Neural cell (in vitro differentiated cells): ENCODE measurements at regions not wholly inside any gene's neighbourhood (a gene's known extent, or its start where the extent isn't known, plus 50 kb on each side); places are given as distances from the start of the nearest gene placed in this dataset.

Experiments used
- CTCF ChIP-seq: fragments of 450-650 bp; IDR thresholded peaks from 2 replicates; pipeline ENCODE4 v1.5.1; 2014; ENCODE audit warnings: antibody characterized with exemption, mild to moderate bottlenecking, moderate library complexity; ENCODE audit not compliant: poor library complexity, severe bottlenecking
- EZH2 ChIP-seq: fragments of 200-600, 300-800 bp; shearing (Covaris generic), sonication (generic); IDR thresholded peaks from 2 replicates; pipeline ENCODE4 v1.6.1; 2014; ENCODE audit warnings: antibody characterized with exemption, low read length, borderline replicate concordance, mild to moderate bottlenecking; ENCODE audit not compliant: insufficient read depth, poor library complexity, severe bottlenecking
- POLR2AphosphoS5 ChIP-seq: IDR thresholded peaks from 2 replicates; pipeline ENCODE4 v1.6.1; 2012

- no peak for TF ChIP-seq CTCF
- no peak for TF ChIP-seq EZH2
- TF ChIP-seq POLR2AphosphoS5, result no peak
Measured at GRCh38 chr7:96422388-96422787, 100.5 kb upstream of the SLC25A13 start.
